H9 (cell line): ENCODE measurements at regions not wholly inside any gene's neighbourhood (a gene's known extent, or its start where the extent isn't known, plus 50 kb on each side); places are given as distances from the start of the nearest gene placed in this dataset.

ENCODE experiments used
- DNase-seq: peaks from one replicate; pipeline ENCODE4 v3.0.0-alpha.2; 2017
- H2AFZ ChIP-seq: one replicate; pipeline ENCODE4 v1.6.1; 2013; ENCODE audit warnings: mild to moderate bottlenecking, low read length, control low read depth, moderate library complexity
- H2AK5ac ChIP-seq: 2 replicates; pipeline ENCODE4 v1.6.1; 2013; ENCODE audit warnings: low read length, control low read depth, mixed read lengths; ENCODE audit not compliant: insufficient read length
- H2BK120ac ChIP-seq: one replicate; pipeline ENCODE4 v1.6.1; 2013; ENCODE audit warnings: low read depth, mild to moderate bottlenecking, low read length, control low read depth, inconsistent platforms; ENCODE audit not compliant: poor library complexity, severe bottlenecking
- H2BK12ac ChIP-seq: 2 replicates; pipeline ENCODE4 v1.6.1; 2013; ENCODE audit warnings: low read length, control low read depth, mixed read lengths, low read depth; ENCODE audit not compliant: insufficient read length
- H2BK15ac ChIP-seq: 2 replicates; pipeline ENCODE4 v1.6.1; 2013; ENCODE audit warnings: low read depth, low read length, control low read depth
- H2BK20ac ChIP-seq: one replicate; pipeline ENCODE4 v1.6.1; 2013; ENCODE audit warnings: low read depth, mild to moderate bottlenecking, low read length, control low read depth, inconsistent platforms; ENCODE audit not compliant: poor library complexity, severe bottlenecking
- H2BK5ac ChIP-seq: 2 replicates; pipeline ENCODE4 v1.6.1; 2013; ENCODE audit warnings: low read length, control low read depth, mixed read lengths; ENCODE audit not compliant: insufficient read length
- H3K14ac ChIP-seq: 2 replicates; pipeline ENCODE4 v1.6.1; 2013; ENCODE audit warnings: low read length, control low read depth; ENCODE audit not compliant: insufficient read depth
- H3K18ac ChIP-seq: 2 replicates; pipeline ENCODE4 v1.6.1; 2013; ENCODE audit warnings: low read depth, mild to moderate bottlenecking, mixed read lengths, low read length, control low read depth; ENCODE audit not compliant: insufficient read length
- H3K23ac ChIP-seq: 2 replicates; pipeline ENCODE4 v1.6.1; 2013; ENCODE audit warnings: low read length, control low read depth, mixed read lengths, low read depth; ENCODE audit not compliant: insufficient read length
- H3K23me2 ChIP-seq: 2 replicates; pipeline ENCODE4 v1.6.1; 2013; ENCODE audit warnings: low read depth, mild to moderate bottlenecking, mixed read lengths, low read length, control low read depth; ENCODE audit not compliant: insufficient read length, poor library complexity, severe bottlenecking
- H3K27ac ChIP-seq: 2 replicates; pipeline ENCODE4 v1.5.1; 2013; ENCODE audit warnings: low read length, control low read depth, mixed read lengths, low read depth; ENCODE audit not compliant: insufficient read length
- H3K27me3 ChIP-seq: 2 replicates; pipeline ENCODE4 v1.6.1; 2013; ENCODE audit warnings: low read length, control low read depth, inconsistent platforms; ENCODE audit not compliant: insufficient read depth
- H3K4ac ChIP-seq: 2 replicates; pipeline ENCODE4 v1.6.1; 2013; ENCODE audit warnings: low read depth, mild to moderate bottlenecking, control low read depth, inconsistent platforms, low read length, moderate library complexity
- H3K4me1 ChIP-seq: 2 replicates; pipeline ENCODE4 v1.6.1; 2013; ENCODE audit warnings: low read length, control low read depth, inconsistent platforms; ENCODE audit not compliant: insufficient read depth
- H3K4me2 ChIP-seq: 2 replicates; pipeline ENCODE4 v1.6.1; 2013; ENCODE audit warnings: low read length, control low read depth, mixed read lengths; ENCODE audit not compliant: insufficient read length, insufficient read depth
- H3K56ac ChIP-seq: 2 replicates; pipeline ENCODE4 v1.6.1; 2013; ENCODE audit warnings: low read depth, mild to moderate bottlenecking, mixed read lengths, low read length, control low read depth; ENCODE audit not compliant: insufficient read length
- H3K79me1 ChIP-seq: 2 replicates; pipeline ENCODE4 v1.6.1; 2013; ENCODE audit warnings: low read depth, mild to moderate bottlenecking, moderate library complexity, low read length, control low read depth, inconsistent platforms; ENCODE audit not compliant: insufficient read depth, poor library complexity, severe bottlenecking
- H3K79me2 ChIP-seq: 2 replicates; pipeline ENCODE4 v1.6.1; 2013; ENCODE audit warnings: low read length, control low read depth, inconsistent platforms; ENCODE audit not compliant: insufficient read depth
- H3K9ac ChIP-seq: 2 replicates; pipeline ENCODE4 v1.6.1; 2013; ENCODE audit warnings: low read length, control low read depth, mixed read lengths; ENCODE audit not compliant: insufficient read length; ENCODE audit errors: extremely low read depth
- H3K9me3 ChIP-seq: one replicate; pipeline ENCODE4 v1.6.1; 2013; ENCODE audit warnings: low read depth, low read length, inconsistent platforms; ENCODE audit not compliant: control insufficient read depth
- H3T11ph ChIP-seq: one replicate; pipeline ENCODE4 v1.6.1; 2013; ENCODE audit warnings: mild to moderate bottlenecking, low read length, control low read depth, inconsistent platforms
- H4K20me1 ChIP-seq: one replicate; pipeline ENCODE4 v1.6.1; 2013; ENCODE audit not compliant: control insufficient read depth, insufficient read length, insufficient read depth
- H4K5ac ChIP-seq: 2 replicates; pipeline ENCODE4 v1.6.1; 2013; ENCODE audit warnings: low read depth, mild to moderate bottlenecking, mixed read lengths, low read length, control low read depth; ENCODE audit not compliant: insufficient read length
- H4K8ac ChIP-seq: replicated peaks from 2 replicates; pipeline ENCODE4 v1.6.1; 2013; ENCODE audit warnings: low read length, control low read depth, mixed read lengths, low read depth; ENCODE audit not compliant: insufficient read length
- H4K91ac ChIP-seq: 2 replicates; pipeline ENCODE4 v1.6.1; 2013; ENCODE audit warnings: low read depth, mild to moderate bottlenecking, moderate library complexity, mixed read lengths, low read length, control low read depth; ENCODE audit not compliant: insufficient read length
- H3K27ac Mint-ChIP-seq, 3 experiments: 2 replicates in 2 of 3; 3 replicates in 1 of 3; pipeline ENCODE4 v1.8.0; 2020 to 2021; ENCODE audit warnings: mixed read lengths in 3 of 3, mild to moderate bottlenecking in 1 of 3, moderate library complexity in 1 of 3
- H3K27me3 Mint-ChIP-seq: 2 replicates; pipeline ENCODE4 v1.8.0; 2021; ENCODE audit warnings: low read depth, mild to moderate bottlenecking, moderate library complexity, mixed read lengths
- H3K36me3 Mint-ChIP-seq, 3 experiments: 2 replicates in 2 of 3; 3 replicates in 1 of 3; pipeline ENCODE4 v1.8.0; 2020 to 2021; ENCODE audit warnings: low read depth in 3 of 3, mixed read lengths in 3 of 3; ENCODE audit not compliant: insufficient read depth in 1 of 3
- H3K4me1 Mint-ChIP-seq, 2 experiments: 2 replicates each; pipeline ENCODE4 v1.8.0; 2020; ENCODE audit warnings: mixed read lengths in 2 of 2
- H3K4me3 Mint-ChIP-seq, 2 experiments: 2 replicates in 1 of 2; 3 replicates in 1 of 2; pipeline ENCODE4 v1.8.0; 2020 to 2021; ENCODE audit warnings: mild to moderate bottlenecking in 2 of 2, mixed read lengths in 2 of 2, moderate library complexity in 1 of 2
- H3K9me3 Mint-ChIP-seq, 2 experiments: 2 replicates in 1 of 2; 3 replicates in 1 of 2; pipeline ENCODE4 v1.8.0; 2020; ENCODE audit warnings: mild to moderate bottlenecking in 2 of 2, mixed read lengths in 2 of 2, moderate library complexity in 1 of 2
- WGBS: extraction: QIAGEN DNeasy Blood & Tissue Kit; methylation state at CpG from one replicate; pipeline ENCODE4 v1.1.7; 2013; ENCODE audit warnings: missing lambda C conversion rate, low lambda C conversion rate, mixed read lengths; ENCODE audit not compliant: insufficient read length; ENCODE audit errors: extremely low coverage; 5-methylcytosine and 5-hydroxymethylcytosine counted together
- TF ChIP-seq, protein P1 (sequence below): fragments of 200-600 bp; sonication (generic); conservative IDR thresholded peaks from 3 replicates; pipeline ENCODE4 v1.8.0; 2021; ENCODE audit warnings: antibody characterized with exemption, mild to moderate bottlenecking

DNA sequence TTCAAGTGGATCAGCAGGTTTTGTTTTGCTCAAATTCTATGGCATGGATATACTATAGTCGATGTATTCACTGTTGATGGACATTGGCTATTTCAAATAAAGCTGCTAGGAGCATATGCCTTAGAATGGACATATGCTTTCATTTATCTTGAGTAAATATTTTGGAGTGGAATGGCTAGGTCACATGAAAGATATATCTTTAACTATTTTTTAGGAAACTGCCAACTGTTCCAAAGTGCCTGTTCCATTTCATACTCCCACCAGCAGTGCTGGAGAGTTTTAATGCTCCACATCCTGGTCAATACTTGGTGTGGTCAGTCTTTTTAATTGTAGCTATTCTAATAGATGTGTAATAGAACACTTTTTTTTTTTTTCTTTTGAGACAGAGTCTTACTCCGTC, 81.1 kb upstream of the PIM1 start:
- H3K9me3 Mint-ChIP-seq = no peaks in the 10 kb centered on the region; a peak in 1 of 5 replicates
- Histone ChIP-seq H4K5ac (no peak overlapping the region), H2BK12ac (no peak overlapping the region), H4K91ac (no peak overlapping the region), H3K56ac (no peak overlapping the region), H3K4ac (no peak overlapping the region), H3K79me2 (no peaks in the 10 kb centered on the region), H3K23ac (no peak overlapping the region), H3K18ac (no peak overlapping the region), H4K8ac (no peak overlapping the region), H4K20me1 (no peaks in the 10 kb centered on the region), H3K4me1 (peaks cover 3% of the 10 kb centered on the region; the same call in 1 of the 2 replicates), H3K9ac (no peak overlapping the region), H3K27ac (no peak overlapping the region), H3K23me2 (no peaks in the 10 kb centered on the region), H3K27me3 (no peaks in the 10 kb centered on the region), H2BK5ac (no peak overlapping the region), H2AK5ac (no peak overlapping the region), H2BK20ac (no peak overlapping the region), H3T11ph (no peak overlapping the region), H2AFZ (no peak overlapping the region), H3K4me2 (no peak overlapping the region), H3K14ac (no peak overlapping the region), H3K9me3 (no peaks in the 10 kb centered on the region), H2BK15ac (no peak overlapping the region), H3K79me1 (no peaks in the 10 kb centered on the region), H2BK120ac (no peak overlapping the region)
- DNase-seq = no peak
- no peak overlapping the region for H3K27ac Mint-ChIP-seq
- H3K4me3 Mint-ChIP-seq = no peak overlapping the region
- peaks cover 0 to 2% (median 0%) of the 10 kb centered on the region in 3 experiments; a peak in 1 of 7 replicates for H3K36me3 Mint-ChIP-seq
- peaks cover 11 to 15% of the 10 kb centered on the region in 2 experiments for H3K4me1 Mint-ChIP-seq
- no peaks in the 10 kb centered on the region for H3K27me3 Mint-ChIP-seq
- TF ChIP-seq, protein P1, sequence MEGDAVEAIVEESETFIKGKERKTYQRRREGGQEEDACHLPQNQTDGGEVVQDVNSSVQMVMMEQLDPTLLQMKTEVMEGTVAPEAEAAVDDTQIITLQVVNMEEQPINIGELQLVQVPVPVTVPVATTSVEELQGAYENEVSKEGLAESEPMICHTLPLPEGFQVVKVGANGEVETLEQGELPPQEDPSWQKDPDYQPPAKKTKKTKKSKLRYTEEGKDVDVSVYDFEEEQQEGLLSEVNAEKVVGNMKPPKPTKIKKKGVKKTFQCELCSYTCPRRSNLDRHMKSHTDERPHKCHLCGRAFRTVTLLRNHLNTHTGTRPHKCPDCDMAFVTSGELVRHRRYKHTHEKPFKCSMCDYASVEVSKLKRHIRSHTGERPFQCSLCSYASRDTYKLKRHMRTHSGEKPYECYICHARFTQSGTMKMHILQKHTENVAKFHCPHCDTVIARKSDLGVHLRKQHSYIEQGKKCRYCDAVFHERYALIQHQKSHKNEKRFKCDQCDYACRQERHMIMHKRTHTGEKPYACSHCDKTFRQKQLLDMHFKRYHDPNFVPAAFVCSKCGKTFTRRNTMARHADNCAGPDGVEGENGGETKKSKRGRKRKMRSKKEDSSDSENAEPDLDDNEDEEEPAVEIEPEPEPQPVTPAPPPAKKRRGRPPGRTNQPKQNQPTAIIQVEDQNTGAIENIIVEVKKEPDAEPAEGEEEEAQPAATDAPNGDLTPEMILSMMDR = no peak
- WGBS = no CpG with 5 or more reads among the region's 2 CpGs
